K562 (cell line): ENCODE measurements at regions not wholly inside any gene's neighbourhood (a gene's known extent, or its start where the extent isn't known, plus 50 kb on each side); places are given as distances from the start of the nearest gene placed in this dataset.
A peak's percentile ranks its signal among the peaks of the same experiment; 100 is the strongest.

Experiments used
- ARID2 ChIP-seq: fragments of 450-650 bp; IDR thresholded peaks from 2 replicates; pipeline ENCODE4 v1.6.1; 2017; ENCODE audit warnings: antibody characterized with exemption, mild to moderate bottlenecking
- ATF6 ChIP-seq: sonication (generic); formaldehyde crosslinking; IDR thresholded peaks from 2 replicates; pipeline ENCODE4 v1.4.0; 2020; ENCODE audit warnings: mild to moderate bottlenecking, missing genetic modification reagents
- CUX1 ChIP-seq: fragments of 200-800 bp; sonication (Bioruptor generic); IDR thresholded peaks from 2 replicates; pipeline ENCODE4 v1.6.1; 2016; ENCODE audit warnings: missing genetic modification characterization, missing compliant biosample characterization
- EHMT2 ChIP-seq: fragments of 450-650 bp; IDR thresholded peaks from 2 replicates; pipeline ENCODE4 v1.6.1; 2018; ENCODE audit warnings: antibody characterized with exemption
- KHSRP ChIP-seq: fragments of 450-650 bp; IDR thresholded peaks from 2 replicates; pipeline ENCODE4 v1.6.1; 2017
- RBM17 ChIP-seq: fragments of 200-400 bp; formaldehyde crosslinking; IDR thresholded peaks from 2 replicates; pipeline ENCODE4 v1.6.1; 2017; ENCODE audit warnings: low read depth, mild to moderate bottlenecking, low read length, borderline replicate concordance
- RBM34 ChIP-seq: fragments of 200-400 bp; formaldehyde crosslinking; IDR thresholded peaks from 2 replicates; pipeline ENCODE4 v1.6.1; 2018; ENCODE audit warnings: low read length, borderline replicate concordance; ENCODE audit not compliant: insufficient read depth
- SAP30 ChIP-seq: fragments of 200-600 bp; sonication (generic); IDR thresholded peaks from 2 replicates; pipeline ENCODE4 v1.6.1; 2012; ENCODE audit warnings: borderline replicate concordance, low read depth, mild to moderate bottlenecking, moderate library complexity, low read length, control low read depth, inconsistent platforms; ENCODE audit not compliant: insufficient read depth, poor library complexity, severe bottlenecking
- SETDB1 ChIP-seq: IDR thresholded peaks from one replicate; pipeline ENCODE4 v1.6.1; 2012; ENCODE audit warnings: low read length, control low read depth, inconsistent platforms
- SIN3A ChIP-seq, 2 experiments: fragments of 150-350 bp in 1 of 2; IDR thresholded peaks; 2 replicates each; pipeline ENCODE4 v1.6.1; 2011 to 2016; ENCODE audit warnings: borderline replicate concordance in 2 of 2, low read depth in 2 of 2, low read length in 2 of 2, mild to moderate bottlenecking in 2 of 2, moderate library complexity in 2 of 2; ENCODE audit not compliant: control insufficient read depth in 1 of 2
- SMAD4 ChIP-seq: fragments of 250-450 bp; sonication (Bioruptor Pico); conservative IDR thresholded peaks from 2 replicates; pipeline ENCODE4 v1.8.0; 2021; ENCODE audit warnings: inconsistent platforms, mild to moderate bottlenecking, moderate library complexity
- SRSF7 ChIP-seq: fragments of 200-400 bp; formaldehyde crosslinking; optimal IDR thresholded peaks from 2 replicates; pipeline ENCODE3; 2017; ENCODE audit warnings: mild to moderate bottlenecking, low read depth, low read length
- XRCC3 ChIP-seq: fragments of 450-650 bp; IDR thresholded peaks from 2 replicates; pipeline ENCODE4 v1.6.1; 2017; ENCODE audit warnings: mild to moderate bottlenecking, moderate library complexity
- ZNF124 ChIP-seq: sonication (generic); formaldehyde crosslinking; IDR thresholded peaks from 2 replicates; pipeline ENCODE4 v1.8.1; 2022; ENCODE audit warnings: missing genetic modification reagents
- ZNF41 ChIP-seq: fragments of 250-450 bp; sonication (Bioruptor Pico); conservative IDR thresholded peaks from 2 replicates; pipeline ENCODE4 v1.4.0; 2020; ENCODE audit warnings: mild to moderate bottlenecking
- ZNF551 ChIP-seq: fragments of 250-450 bp; sonication (Bioruptor Pico); IDR thresholded peaks from 2 replicates; pipeline ENCODE4 v1.5.0; 2021; ENCODE audit warnings: mild to moderate bottlenecking, moderate library complexity
- TF ChIP-seq, protein P1 (sequence below): fragments of 250-450 bp; sonication (Bioruptor Pico); IDR thresholded peaks from 2 replicates; pipeline ENCODE4 v1.8.0; 2021; ENCODE audit warnings: mild to moderate bottlenecking, moderate library complexity
- TF ChIP-seq, protein P2 (sequence below): fragments of 250-450 bp; sonication (Bioruptor Pico); IDR thresholded peaks from 2 replicates; pipeline ENCODE4 v1.4.0; 2020; ENCODE audit warnings: mild to moderate bottlenecking, moderate library complexity

DNA sequence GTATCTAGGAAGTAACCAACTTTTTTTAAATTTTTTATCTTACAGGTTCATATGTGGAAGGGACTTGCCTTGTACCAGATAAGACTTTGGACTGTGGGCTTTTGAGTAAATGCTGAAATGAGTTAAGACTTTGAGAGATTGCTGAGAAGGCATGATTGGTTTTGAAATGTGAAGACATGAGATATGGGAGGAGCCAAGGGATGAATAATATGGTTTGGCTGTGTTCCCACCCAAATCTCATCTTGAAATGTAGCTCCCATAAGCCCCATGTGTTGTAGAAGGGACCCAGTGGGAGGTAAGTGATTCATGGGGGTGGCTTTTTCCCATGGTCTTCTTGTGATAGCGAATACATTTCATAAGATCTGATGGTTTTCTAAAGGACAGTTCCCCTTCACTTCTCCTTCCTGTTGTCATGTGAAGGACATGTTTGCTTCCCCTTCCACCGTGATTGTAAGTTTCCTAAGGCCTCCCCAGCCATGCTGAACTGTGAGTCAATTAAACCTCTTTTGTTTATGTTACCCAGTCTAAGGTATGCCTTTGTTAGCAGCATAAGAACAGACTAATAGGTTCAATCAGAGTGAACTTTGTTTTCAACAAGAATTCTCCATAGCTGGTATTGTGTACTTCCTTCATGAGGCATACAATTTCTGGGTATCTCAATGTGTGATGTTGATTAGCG, 535.6 kb upstream of the MEF2C start (continued):
- no peak for TF ChIP-seq CUX1 (CRISPR knock-in tag)
- no peak for TF ChIP-seq ZNF41 (CRISPR knock-in tag)
- no peak for TF ChIP-seq ATF6
- TF ChIP-seq ARID2: no peak
- no peak for TF ChIP-seq XRCC3
- TF ChIP-seq, protein P1, sequence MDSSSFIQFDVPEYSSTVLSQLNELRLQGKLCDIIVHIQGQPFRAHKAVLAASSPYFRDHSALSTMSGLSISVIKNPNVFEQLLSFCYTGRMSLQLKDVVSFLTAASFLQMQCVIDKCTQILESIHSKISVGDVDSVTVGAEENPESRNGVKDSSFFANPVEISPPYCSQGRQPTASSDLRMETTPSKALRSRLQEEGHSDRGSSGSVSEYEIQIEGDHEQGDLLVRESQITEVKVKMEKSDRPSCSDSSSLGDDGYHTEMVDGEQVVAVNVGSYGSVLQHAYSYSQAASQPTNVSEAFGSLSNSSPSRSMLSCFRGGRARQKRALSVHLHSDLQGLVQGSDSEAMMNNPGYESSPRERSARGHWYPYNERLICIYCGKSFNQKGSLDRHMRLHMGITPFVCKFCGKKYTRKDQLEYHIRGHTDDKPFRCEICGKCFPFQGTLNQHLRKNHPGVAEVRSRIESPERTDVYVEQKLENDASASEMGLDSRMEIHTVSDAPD: no peak
- no peak for TF ChIP-seq SRSF7
- no peak for TF ChIP-seq ZNF551 (CRISPR knock-in tag)
- no peak for TF ChIP-seq ZNF124
- no peak for TF ChIP-seq RBM34
- TF ChIP-seq, protein P2, sequence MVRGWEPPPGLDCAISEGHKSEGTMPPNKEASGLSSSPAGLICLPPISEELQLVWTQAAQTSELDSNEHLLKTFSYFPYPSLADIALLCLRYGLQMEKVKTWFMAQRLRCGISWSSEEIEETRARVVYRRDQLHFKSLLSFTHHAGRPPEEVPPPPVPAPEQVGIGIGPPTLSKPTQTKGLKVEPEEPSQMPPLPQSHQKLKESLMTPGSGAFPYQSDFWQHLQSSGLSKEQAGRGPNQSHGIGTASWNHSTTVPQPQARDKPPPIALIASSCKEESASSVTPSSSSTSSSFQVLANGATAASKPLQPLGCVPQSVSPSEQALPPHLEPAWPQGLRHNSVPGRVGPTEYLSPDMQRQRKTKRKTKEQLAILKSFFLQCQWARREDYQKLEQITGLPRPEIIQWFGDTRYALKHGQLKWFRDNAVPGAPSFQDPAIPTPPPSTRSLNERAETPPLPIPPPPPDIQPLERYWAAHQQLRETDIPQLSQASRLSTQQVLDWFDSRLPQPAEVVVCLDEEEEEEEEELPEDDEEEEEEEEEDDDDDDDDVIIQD (CRISPR knock-in tag): no peak
- TF ChIP-seq SMAD4: 0 out of 2 replicates have a peak, but pooled peaks have one; percentile 51
- no peak for TF ChIP-seq SETDB1
- no peak for TF ChIP-seq EHMT2
- TF ChIP-seq SAP30: no peak
- TF ChIP-seq KHSRP: peak; percentile 14; the same call in 1 of the 2 replicates
- TF ChIP-seq SIN3A (IDR thresholded peaks at IDR 0.05; ENCODE audit: borderline replicate concordance in 2 of 2, control insufficient read depth in 1 of 2, low read depth in 2 of 2, low read length in 2 of 2): no peak
- TF ChIP-seq RBM17: no peak
